HEK293 (cell line): ENCODE measurements at regions not wholly inside any gene's neighbourhood (a gene's known extent, or its start where the extent isn't known, plus 50 kb on each side); places are given as distances from the start of the nearest gene placed in this dataset.

Experiments used
- GLI4 ChIP-seq: fragments of 450-650 bp; formaldehyde crosslinking; IDR thresholded peaks from 2 replicates; pipeline ENCODE4 v1.5.1; 2016; ENCODE audit warnings: missing biosample characterization, missing genetic modification characterization
- TRIM28 ChIP-seq: IDR thresholded peaks from 2 replicates; pipeline ENCODE4 v1.6.1; 2011; ENCODE audit warnings: low read length, control low read depth, borderline replicate concordance
- YY1 ChIP-seq: fragments of 450-650 bp; formaldehyde crosslinking; IDR thresholded peaks from 2 replicates; pipeline ENCODE4 v1.5.1; 2018; ENCODE audit warnings: missing biosample characterization, missing genetic modification characterization
- ZBTB20 ChIP-seq: fragments of 450-650 bp; formaldehyde crosslinking; IDR thresholded peaks from 2 replicates; pipeline ENCODE4 v1.5.1; 2016; ENCODE audit warnings: missing biosample characterization, missing genetic modification characterization
- ZFP37 ChIP-seq: fragments of 450-650 bp; formaldehyde crosslinking; IDR thresholded peaks from 2 replicates; pipeline ENCODE4 v1.5.1; 2016; ENCODE audit warnings: missing biosample characterization, missing genetic modification characterization
- ZFP41 ChIP-seq: fragments of 450-650 bp; formaldehyde crosslinking; IDR thresholded peaks from 2 replicates; pipeline ENCODE4 v1.5.1; 2016; ENCODE audit warnings: missing biosample characterization, missing genetic modification characterization, borderline replicate concordance
- ZNF121 ChIP-seq: fragments of 450-650 bp; formaldehyde crosslinking; IDR thresholded peaks from 2 replicates; pipeline ENCODE4 v1.5.1; 2016; ENCODE audit warnings: missing biosample characterization, missing genetic modification characterization
- ZNF274 ChIP-seq, 2 experiments: fragments of 200-500 bp in 1 of 2; fragments of 450-650 bp in 1 of 2; sonication (Bioruptor generic) in 1 of 2; formaldehyde crosslinking in 1 of 2; IDR thresholded peaks; 2 replicates each; pipeline versions ENCODE4 v1.5.1 to v1.6.1; 2014 to 2016; ENCODE audit warnings: borderline replicate concordance in 1 of 2, inconsistent platforms in 1 of 2, low read length in 1 of 2, missing biosample characterization in 1 of 2, missing genetic modification characterization in 1 of 2
- ZNF555 ChIP-seq: fragments of 450-650 bp; formaldehyde crosslinking; conservative IDR thresholded peaks from 2 replicates; pipeline ENCODE4 v1.5.1; 2017; ENCODE audit warnings: missing biosample characterization, mild to moderate bottlenecking, missing genetic modification characterization, inconsistent platforms
- ZNF76 ChIP-seq: fragments of 450-650 bp; formaldehyde crosslinking; IDR thresholded peaks from 2 replicates; pipeline ENCODE4; 2016; ENCODE audit warnings: low read depth, missing biosample characterization, missing genetic modification characterization, borderline replicate concordance
- TF ChIP-seq, protein P1 (sequence below): fragments of 450-650 bp; formaldehyde crosslinking; conservative IDR thresholded peaks from 2 replicates; pipeline ENCODE4 v1.5.1; 2016; ENCODE audit warnings: low read depth, missing biosample characterization, missing genetic modification characterization
- TF ChIP-seq, protein P2 (sequence below): fragments of 450-650 bp; formaldehyde crosslinking; IDR thresholded peaks from 2 replicates; pipeline ENCODE4 v1.5.1; 2016; ENCODE audit warnings: missing biosample characterization, missing genetic modification characterization

GRCh38 chr3:150169330-150169940, 198.7 kb upstream of the PFN2 start:
- TF ChIP-seq TRIM28 (no peak), GLI4 (tag by site-specific recombination) (no peak), ZNF76 (tag by site-specific recombination) (no peak), YY1 (tag by site-specific recombination) (no peak), ZNF555 (tag by site-specific recombination) (no peak), ZFP41 (no peak), ZNF274 (IDR thresholded peaks at IDR 0.05; ENCODE audit: low read length) (no peak), ZNF274 (tag by site-specific recombination; IDR thresholded peaks at IDR 0.05; ENCODE audit: borderline replicate concordance) (no peak), ZFP37 (tag by site-specific recombination) (no peak), ZNF121 (no peak), ZBTB20 (tag by site-specific recombination) (no peak)
- TF ChIP-seq, protein P1, sequence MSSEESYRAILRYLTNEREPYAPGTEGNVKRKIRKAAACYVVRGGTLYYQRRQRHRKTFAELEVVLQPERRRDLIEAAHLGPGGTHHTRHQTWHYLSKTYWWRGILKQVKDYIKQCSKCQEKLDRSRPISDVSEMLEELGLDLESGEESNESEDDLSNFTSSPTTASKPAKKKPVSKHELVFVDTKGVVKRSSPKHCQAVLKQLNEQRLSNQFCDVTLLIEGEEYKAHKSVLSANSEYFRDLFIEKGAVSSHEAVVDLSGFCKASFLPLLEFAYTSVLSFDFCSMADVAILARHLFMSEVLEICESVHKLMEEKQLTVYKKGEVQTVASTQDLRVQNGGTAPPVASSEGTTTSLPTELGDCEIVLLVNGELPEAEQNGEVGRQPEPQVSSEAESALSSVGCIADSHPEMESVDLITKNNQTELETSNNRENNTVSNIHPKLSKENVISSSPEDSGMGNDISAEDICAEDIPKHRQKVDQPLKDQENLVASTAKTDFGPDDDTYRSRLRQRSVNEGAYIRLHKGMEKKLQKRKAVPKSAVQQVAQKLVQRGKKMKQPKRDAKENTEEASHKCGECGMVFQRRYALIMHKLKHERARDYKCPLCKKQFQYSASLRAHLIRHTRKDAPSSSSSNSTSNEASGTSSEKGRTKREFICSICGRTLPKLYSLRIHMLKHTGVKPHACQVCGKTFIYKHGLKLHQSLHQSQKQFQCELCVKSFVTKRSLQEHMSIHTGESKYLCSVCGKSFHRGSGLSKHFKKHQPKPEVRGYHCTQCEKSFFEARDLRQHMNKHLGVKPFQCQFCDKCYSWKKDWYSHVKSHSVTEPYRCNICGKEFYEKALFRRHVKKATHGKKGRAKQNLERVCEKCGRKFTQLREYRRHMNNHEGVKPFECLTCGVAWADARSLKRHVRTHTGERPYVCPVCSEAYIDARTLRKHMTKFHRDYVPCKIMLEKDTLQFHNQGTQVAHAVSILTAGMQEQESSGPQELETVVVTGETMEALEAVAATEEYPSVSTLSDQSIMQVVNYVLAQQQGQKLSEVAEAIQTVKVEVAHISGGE (tag by site-specific recombination) = no peak
- TF ChIP-seq, protein P2, sequence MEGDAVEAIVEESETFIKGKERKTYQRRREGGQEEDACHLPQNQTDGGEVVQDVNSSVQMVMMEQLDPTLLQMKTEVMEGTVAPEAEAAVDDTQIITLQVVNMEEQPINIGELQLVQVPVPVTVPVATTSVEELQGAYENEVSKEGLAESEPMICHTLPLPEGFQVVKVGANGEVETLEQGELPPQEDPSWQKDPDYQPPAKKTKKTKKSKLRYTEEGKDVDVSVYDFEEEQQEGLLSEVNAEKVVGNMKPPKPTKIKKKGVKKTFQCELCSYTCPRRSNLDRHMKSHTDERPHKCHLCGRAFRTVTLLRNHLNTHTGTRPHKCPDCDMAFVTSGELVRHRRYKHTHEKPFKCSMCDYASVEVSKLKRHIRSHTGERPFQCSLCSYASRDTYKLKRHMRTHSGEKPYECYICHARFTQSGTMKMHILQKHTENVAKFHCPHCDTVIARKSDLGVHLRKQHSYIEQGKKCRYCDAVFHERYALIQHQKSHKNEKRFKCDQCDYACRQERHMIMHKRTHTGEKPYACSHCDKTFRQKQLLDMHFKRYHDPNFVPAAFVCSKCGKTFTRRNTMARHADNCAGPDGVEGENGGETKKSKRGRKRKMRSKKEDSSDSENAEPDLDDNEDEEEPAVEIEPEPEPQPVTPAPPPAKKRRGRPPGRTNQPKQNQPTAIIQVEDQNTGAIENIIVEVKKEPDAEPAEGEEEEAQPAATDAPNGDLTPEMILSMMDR (tag by site-specific recombination) = no peak
